H1 (cell line): ENCODE measurements at regions not wholly inside any gene's neighbourhood (a gene's known extent, or its start where the extent isn't known, plus 50 kb on each side); places are given as distances from the start of the nearest gene placed in this dataset.

Experiments used
- CTCF ChIA-PET: fragments of 300-600 bp; sonication (Branson Sonifier 250); formaldehyde crosslinking; loops from one replicate; lab custom pipeline; 2021; ENCODE audit not compliant: partially characterized antibody; lab: Charles Lee
- POLR2A ChIA-PET: fragments of 300-600 bp; sonication (Branson Sonifier 250); formaldehyde crosslinking; loops from one replicate; lab custom pipeline; 2021; ENCODE audit warnings: inconsistent platforms; ENCODE audit not compliant: partially characterized antibody; lab: Charles Lee
- DNase-seq, 2 experiments: peaks; one replicate each; pipeline versions ENCODE4 v3.0.0 to v3.0.0-alpha.2; 2010 to 2022; ENCODE audit warnings: low spot score in 2 of 2, low read depth in 1 of 2, mixed read lengths in 1 of 2
- FAIRE-seq: peaks from 2 replicates; lab custom pipeline; 2011; peaks lifted over from hg19 to GRCh38; lab: Jason Lieb, UNC
- H2AFZ ChIP-seq: 2 replicates; pipeline ENCODE4 v1.8.1; 2012; ENCODE audit warnings: low read length, inconsistent platforms
- H2AK5ac ChIP-seq: 2 replicates; pipeline ENCODE4 v1.6.1; 2013; ENCODE audit warnings: low read depth, low read length
- H2BK120ac ChIP-seq: replicated peaks from 2 replicates; pipeline ENCODE3; 2013; ENCODE audit warnings: low read depth, low read length, inconsistent platforms
- H2BK12ac ChIP-seq: 2 replicates; pipeline ENCODE4 v1.6.1; 2013; ENCODE audit warnings: low read depth, low read length
- H2BK15ac ChIP-seq: 2 replicates; pipeline ENCODE4 v1.6.1; 2013; ENCODE audit warnings: low read length
- H2BK20ac ChIP-seq: 2 replicates; pipeline ENCODE4 v1.6.1; 2013; ENCODE audit warnings: low read length
- H2BK5ac ChIP-seq: 2 replicates; pipeline ENCODE4 v1.6.1; 2013; ENCODE audit warnings: low read depth, low read length
- H3K14ac ChIP-seq: 2 replicates; pipeline ENCODE4 v1.6.1; 2013; ENCODE audit warnings: inconsistent platforms; ENCODE audit not compliant: insufficient read length
- H3K18ac ChIP-seq: 2 replicates; pipeline ENCODE4 v1.6.1; 2013; ENCODE audit warnings: low read length; ENCODE audit errors: extremely low read depth
- H3K23ac ChIP-seq: 2 replicates; pipeline ENCODE4 v1.6.1; 2013; ENCODE audit warnings: inconsistent platforms; ENCODE audit not compliant: insufficient read length
- H3K23me2 ChIP-seq: 2 replicates; pipeline ENCODE4 v1.6.1; 2013; ENCODE audit warnings: low read depth, low read length
- H3K27ac ChIP-seq: 2 replicates; pipeline ENCODE4 v1.6.1; 2011; ENCODE audit warnings: low read depth, low read length, inconsistent platforms
- H3K27me3 ChIP-seq, 4 experiments: replicated peaks in 1 of 4; 1 replicate in 1 of 4; 2 replicates in 3 of 4; pipeline versions ENCODE4 v1.6.1 to v1.8.1; 2011 to 2013; ENCODE audit warnings: low read length in 3 of 4, mild to moderate bottlenecking in 3 of 4, inconsistent platforms in 2 of 4, mixed read lengths in 2 of 4, moderate library complexity in 1 of 4; ENCODE audit not compliant: control insufficient read depth in 3 of 4, insufficient read depth in 3 of 4; ENCODE audit errors: extremely low read depth in 1 of 4
- H3K36me3 ChIP-seq, 4 experiments: 2 replicates each; pipeline versions ENCODE4 v1.6.1 to v1.8.1; 2011 to 2013; ENCODE audit warnings: mild to moderate bottlenecking in 4 of 4, low read length in 3 of 4, moderate library complexity in 2 of 4, control low read depth in 1 of 4, inconsistent platforms in 1 of 4; ENCODE audit not compliant: insufficient read depth in 4 of 4, control insufficient read depth in 2 of 4
- H3K4ac ChIP-seq: replicated peaks from 2 replicates; pipeline ENCODE3; 2013; ENCODE audit warnings: low read length, low read depth, mixed read lengths, inconsistent platforms; ENCODE audit not compliant: insufficient read length
- H3K4me1 ChIP-seq, 4 experiments: replicated peaks in 1 of 4; 1 replicate in 1 of 4; 2 replicates in 3 of 4; pipeline versions ENCODE4 v1.6.1 to v1.8.1; 2011 to 2013; ENCODE audit warnings: low read length in 3 of 4, inconsistent platforms in 2 of 4, mixed read lengths in 1 of 4; ENCODE audit not compliant: insufficient read depth in 4 of 4, control insufficient read depth in 3 of 4
- H3K4me2 ChIP-seq, 2 experiments: 2 replicates each; pipeline versions ENCODE4 v1.6.1 to v1.8.1; 2011 to 2013; ENCODE audit warnings: low read depth in 2 of 2, low read length in 2 of 2, control low read depth in 1 of 2, inconsistent platforms in 1 of 2, mild to moderate bottlenecking in 1 of 2; ENCODE audit not compliant: insufficient read depth in 1 of 2
- H3K4me3 ChIP-seq, 4 experiments: fragments of 200-600, 300-600 bp in 1 of 4; sonication (generic), shearing (Covaris generic), sonication (Bioruptor Twin) in 1 of 4; 2 replicates each; pipeline versions ENCODE4 v1.5.1 to v1.8.1; 2011 to 2016; ENCODE audit warnings: low read length in 4 of 4, low read depth in 3 of 4, control low read depth in 2 of 4, inconsistent platforms in 2 of 4, mild to moderate bottlenecking in 2 of 4, mixed read lengths in 1 of 4, moderate library complexity in 1 of 4; ENCODE audit not compliant: insufficient read depth in 2 of 4; ENCODE audit errors: extremely low read depth in 1 of 4
- H3K56ac ChIP-seq: replicated peaks from 2 replicates; pipeline ENCODE3; 2013; ENCODE audit warnings: low read depth, mild to moderate bottlenecking, mixed read lengths, low read length, inconsistent platforms; ENCODE audit not compliant: insufficient read length
- H3K79me1 ChIP-seq: 2 replicates; pipeline ENCODE4 v1.6.1; 2013; ENCODE audit warnings: low read depth, low read length, control low read depth
- H3K79me2 ChIP-seq, 2 experiments: 2 replicates each; pipeline versions ENCODE4 v1.6.1 to v1.8.1; 2012 to 2013; ENCODE audit warnings: low read length in 2 of 2, mild to moderate bottlenecking in 2 of 2, inconsistent platforms in 1 of 2; ENCODE audit not compliant: insufficient read depth in 2 of 2, control insufficient read depth in 1 of 2
- H3K9ac ChIP-seq, 4 experiments: replicated peaks in 1 of 4; 1 replicate in 1 of 4; 2 replicates in 3 of 4; pipeline versions ENCODE4 v1.6.1 to v1.8.1; 2011 to 2013; ENCODE audit warnings: low read depth in 3 of 4, low read length in 3 of 4, control low read depth in 2 of 4, mild to moderate bottlenecking in 2 of 4, moderate library complexity in 2 of 4, inconsistent platforms in 1 of 4; ENCODE audit errors: extremely low read depth in 1 of 4
- H3K9me3 ChIP-seq, 2 experiments: 2 replicates each; pipeline versions ENCODE4 v1.6.1 to v1.8.1; 2012 to 2013; ENCODE audit warnings: mild to moderate bottlenecking in 2 of 2, moderate library complexity in 2 of 2, control low read depth in 1 of 2, inconsistent platforms in 1 of 2, low read depth in 1 of 2, low read length in 1 of 2, mixed read lengths in 1 of 2; ENCODE audit not compliant: insufficient read depth in 2 of 2
- H4K20me1 ChIP-seq, 2 experiments: replicated peaks in 1 of 2; 2 replicates each; pipeline versions ENCODE3 to v1.8.1; 2011 to 2013; ENCODE audit warnings: inconsistent platforms in 2 of 2, low read length in 2 of 2, mild to moderate bottlenecking in 1 of 2; ENCODE audit not compliant: insufficient read depth in 2 of 2, control insufficient read depth in 1 of 2
- H4K5ac ChIP-seq: 2 replicates; pipeline ENCODE4 v1.6.1; 2013; ENCODE audit warnings: low read length, low read depth, mixed read lengths, inconsistent platforms; ENCODE audit not compliant: insufficient read length
- H4K8ac ChIP-seq: 2 replicates; pipeline ENCODE4 v1.8.0; 2013; ENCODE audit warnings: mild to moderate bottlenecking, moderate library complexity, low read length, inconsistent platforms; ENCODE audit not compliant: insufficient read depth; ENCODE audit errors: extremely low read depth
- H4K91ac ChIP-seq: replicated peaks from 2 replicates; pipeline ENCODE3; 2013; ENCODE audit warnings: low read length, mixed read lengths, inconsistent platforms; ENCODE audit not compliant: insufficient read length
- SUZ12 ChIP-seq: fragments of 200-600 bp; sonication (generic); IDR thresholded peaks from 2 replicates; pipeline ENCODE4 v1.6.1; 2012; ENCODE audit warnings: mild to moderate bottlenecking, inconsistent platforms, low read length, moderate library complexity, mixed read lengths
- WGBS, 2 experiments: shearing (Covaris generic) in 1 of 2; methylation state at CpG; one replicate each; pipeline versions ENCODE4 v1.1.6 to v1.1.7; 2013 to 2015; ENCODE audit warnings: low lambda C conversion rate in 2 of 2, mixed read lengths in 2 of 2, inconsistent platforms in 1 of 2, low coverage in 1 of 2, missing lambda C conversion rate in 1 of 2; ENCODE audit not compliant: insufficient replicate concordance in 2 of 2, insufficient coverage in 1 of 2, insufficient read length in 1 of 2; ENCODE audit errors: extremely low coverage in 1 of 2, missing lambda C conversion rate in 1 of 2; 5-methylcytosine and 5-hydroxymethylcytosine counted together

GRCh38 chr6:127013865-127014264 lies 104.6 kb upstream of the RSPO3 start:
- Histone ChIP-seq H3K23ac (no peak overlapping the region), H3K79me1 (no peaks in the 10 kb centered on the region), H4K20me1 (no peaks in the 10 kb centered on the region), H3K4ac (no peak overlapping the region), H3K79me2 (no peaks in the 10 kb centered on the region), H2BK120ac (no peak overlapping the region), H3K4me1 (peaks cover 0 to 3% (median 1%) of the 10 kb centered on the region in 4 experiments; a peak in 3 of 7 replicates), H3K56ac (no peak overlapping the region), H3K9me3 (no peaks in the 10 kb centered on the region), H2BK12ac (no peak overlapping the region), H2AFZ (no peak overlapping the region), H3K4me3 (no peak overlapping the region), H3K9ac (no peak overlapping the region), H3K36me3 (no peaks in the 10 kb centered on the region), H3K27ac (no peak overlapping the region), H3K18ac (no peak overlapping the region), H3K23me2 (no peaks in the 10 kb centered on the region), H2BK5ac (no peak overlapping the region), H4K5ac (no peak overlapping the region), H2BK20ac (no peak overlapping the region), H2AK5ac (no peak overlapping the region), H3K14ac (no peak overlapping the region), H3K27me3 (no peaks in the 10 kb centered on the region), H4K8ac (no peak overlapping the region), H2BK15ac (no peak overlapping the region), H4K91ac (no peak overlapping the region), H3K4me2 (no peak overlapping the region)
- FAIRE-seq: no peak
- 88% methylated on average over 3 of the region's 3 CpGs; no CpG with 5 or more reads in 1 of the 2 experiments for WGBS, 2 experiments
- no peak for DNase-seq
- ChIA-PET CTCF (no interaction called here), POLR2A (no interaction called here)
- no peak for TF ChIP-seq SUZ12
